ENCODE measurements at regions not wholly inside any gene's neighbourhood (a gene's known extent, or its start where the extent isn't known, plus 50 kb on each side); places are given as distances from the start of the nearest gene placed in this dataset.

- TF ChIP-seq EP300 (IDR thresholded peaks at IDR 0.05), result no peak
- no peak for TF ChIP-seq CTCF (IDR thresholded peaks at IDR 0.05)
- TF ChIP-seq POLR2A (IDR thresholded peaks at IDR 0.05), result no peak
These were observed 222.5 kb downstream of the SHQ1 start for GRCh38 chr3:72625602-72626337.

Data from gastroesophageal sphincter (tissue), 3 donors.